Activated CD8-positive, alpha-beta T cell treated with anti-CD3 and anti-CD28 coated beads, Interleukin-2, amount 10 ng/mL, durations not matched to agents 7 days and 5 days (primary cell): ENCODE measurements at regions not wholly inside any gene's neighbourhood (a gene's known extent, or its start where the extent isn't known, plus 50 kb on each side); places are given as distances from the start of the nearest gene placed in this dataset.
A peak's percentile ranks its signal among the peaks of the same experiment; 100 is the strongest.
"Not testable (repeated sequence)": the region's sequence is repeated elsewhere in the genome, so short reads cannot be mapped to it uniquely, and the experiment has no call there.

Experiments used
- ATAC-seq: fragments of 150-1000 bp; cut with Tn5 transposase; one replicate; pipeline ENCODE4 v1.10.0; 2021; ENCODE audit warnings: moderate library complexity
- CTCF ChIA-PET: fragments of 350-600 bp; sonication (Branson Sonifier 250); formaldehyde crosslinking; loops from one replicate; lab custom pipeline; 2021; ENCODE audit warnings: antibody characterized with exemption; lab: Charles Lee
- POLR2A ChIA-PET: fragments of 350-600 bp; sonication (Branson Sonifier 250); formaldehyde crosslinking; loops from one replicate; lab custom pipeline; 2021; ENCODE audit warnings: antibody characterized with exemption; lab: Charles Lee
- DNase-seq: peaks from one replicate; pipeline ENCODE4 v3.0.0-alpha.2; 2020
- H3K27ac Mint-ChIP-seq: one replicate; pipeline ENCODE4 v1.8.0; 2021; ENCODE audit warnings: mild to moderate bottlenecking, mixed read lengths
- H3K27me3 Mint-ChIP-seq: one replicate; pipeline ENCODE4 v1.8.0; 2021; ENCODE audit warnings: low read depth, mixed read lengths
- H3K36me3 Mint-ChIP-seq: one replicate; pipeline ENCODE4 v1.8.0; 2021; ENCODE audit warnings: low read depth, mixed read lengths
- H3K4me1 Mint-ChIP-seq: one replicate; pipeline ENCODE4 v1.8.0; 2021; ENCODE audit warnings: low read depth, mixed read lengths
- H3K4me3 Mint-ChIP-seq: one replicate; pipeline ENCODE4 v1.8.0; 2021; ENCODE audit warnings: mild to moderate bottlenecking, mixed read lengths
- H3K9me3 Mint-ChIP-seq: one replicate; pipeline ENCODE4 v1.8.0; 2022; ENCODE audit warnings: mixed read lengths; ENCODE audit not compliant: insufficient read depth

DNA sequence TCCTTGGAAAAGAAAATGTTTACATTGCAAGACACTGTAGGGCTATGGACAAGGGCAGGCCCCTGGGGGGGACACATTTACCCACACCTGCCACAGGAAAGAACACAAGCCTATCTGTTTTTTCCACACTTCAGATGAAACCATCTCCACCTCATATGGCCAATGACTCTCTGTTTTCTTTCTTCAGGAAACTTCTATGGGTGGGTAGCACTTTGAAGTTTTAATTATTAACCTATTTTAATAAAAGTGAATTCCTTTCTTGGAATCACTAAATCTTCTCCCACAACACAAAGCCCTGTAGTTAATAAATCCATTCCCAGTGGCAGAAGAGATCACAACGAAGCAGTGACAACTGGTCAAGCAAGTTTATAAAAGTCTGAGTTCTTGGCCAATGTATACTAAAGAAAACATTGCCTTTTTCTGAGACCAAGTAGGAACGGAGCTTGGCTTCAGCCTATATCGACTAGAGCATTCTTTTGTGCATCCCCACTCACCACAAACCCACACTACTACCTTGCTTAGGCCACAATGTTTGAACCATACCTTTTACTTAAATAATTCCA is 125.1 kb upstream of the CARMIL1 start:
- POLR2A ChIA-PET: no interaction called here
- CTCF ChIA-PET: no interaction called here

GRCh38 chr6:25155211-25155610 is 124.0 kb upstream of the CARMIL1 start:
- ChIA-PET CTCF (no interaction called here), POLR2A (interaction anchor here (0.8 kb wide), 1 partner anchor 17 kb away, joined by 3 read pairs; no protein-coding TSS in a partner anchor)
- peaks cover 20% of the 10 kb centered on the region for H3K4me1 Mint-ChIP-seq
- ATAC-seq: no peak
- peaks cover 16% of the 10 kb centered on the region for H3K36me3 Mint-ChIP-seq
- H3K9me3 Mint-ChIP-seq: peaks cover 12% of the 10 kb centered on the region
- no peak overlapping the region for H3K27ac Mint-ChIP-seq
- no peak for DNase-seq
- no peaks in the 10 kb centered on the region for H3K27me3 Mint-ChIP-seq
- H3K4me3 Mint-ChIP-seq: no peak overlapping the region

More for the DNA sequence above, 125.1 kb upstream of the CARMIL1 start:
- ATAC-seq (no peak), DNase-seq (no peak)
- peaks cover 18% of the 10 kb centered on the region for H3K9me3 Mint-ChIP-seq
- H3K36me3 Mint-ChIP-seq: peaks cover 9% of the 10 kb centered on the region
- no peak overlapping the region for H3K27ac Mint-ChIP-seq
- no peaks in the 10 kb centered on the region for H3K27me3 Mint-ChIP-seq
- no peak overlapping the region for H3K4me3 Mint-ChIP-seq
- H3K4me1 Mint-ChIP-seq: peaks cover 20% of the 10 kb centered on the region

DNA sequence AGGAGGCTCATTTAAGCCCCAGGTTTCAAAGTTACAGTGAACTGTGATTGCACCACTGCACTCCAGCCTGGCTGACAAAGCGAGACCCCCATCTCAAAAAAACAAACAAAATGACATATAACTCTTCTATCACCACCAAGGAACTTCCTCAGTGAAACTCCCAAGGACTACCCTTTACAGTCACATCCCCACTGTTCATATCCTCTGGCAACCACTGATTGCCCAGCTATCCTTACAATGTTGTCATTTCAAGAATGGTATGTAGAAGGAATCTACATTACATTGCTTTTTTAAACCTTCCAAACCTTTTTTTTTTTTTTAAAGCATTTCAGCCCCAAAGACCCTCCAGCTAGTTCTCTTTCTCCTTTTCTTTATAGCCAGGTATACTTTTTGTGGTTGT is 123.1 kb upstream of the CARMIL1 start:
- ChIA-PET CTCF (interaction anchor here (0.5 to 2.0 kb wide), 5 partner anchors 10 to 77 kb away, joined by 3 to 8 read pairs (median 3); no protein-coding TSS in a partner anchor), POLR2A (interaction anchor here (2.3 kb wide), 1 partner anchor 18 kb away, joined by 8 read pairs; no protein-coding TSS in a partner anchor)
- H3K36me3 Mint-ChIP-seq: peaks cover 18% of the 10 kb centered on the region
- no peak overlapping the region for H3K4me3 Mint-ChIP-seq
- DNase-seq: no peak
- H3K27me3 Mint-ChIP-seq: no peaks in the 10 kb centered on the region
- ATAC-seq: no peak
- H3K9me3 Mint-ChIP-seq: peaks cover 12% of the 10 kb centered on the region
- peaks cover 20% of the 10 kb centered on the region for H3K4me1 Mint-ChIP-seq
- H3K27ac Mint-ChIP-seq: no peak overlapping the region

- Mint-ChIP-seq H3K4me1 (peaks cover 20% of the 10 kb centered on the region), H3K27ac (no peak overlapping the region), H3K4me3 (no peak overlapping the region), H3K9me3 (peaks cover 12% of the 10 kb centered on the region), H3K36me3 (peaks cover 21% of the 10 kb centered on the region), H3K27me3 (no peaks in the 10 kb centered on the region)
- POLR2A ChIA-PET: interaction anchor here (2.3 kb wide), 1 partner anchor 19 kb away, joined by 8 read pairs; no protein-coding TSS in a partner anchor
- ATAC-seq: no peak
- CTCF ChIA-PET: interaction anchor here (1.7 to 2.0 kb wide), 3 partner anchors 9 to 37 kb away, joined by 4 to 8 read pairs (median 4); no protein-coding TSS in a partner anchor
- no peak for DNase-seq
Observed at GRCh38 chr6:25157183-25157582, 122.0 kb upstream of the CARMIL1 start.

GRCh38 chr6:25157842-25158241 is 121.3 kb upstream of the CARMIL1 start:
- Mint-ChIP-seq H3K27ac (no peak overlapping the region), H3K36me3 (peaks cover 21% of the 10 kb centered on the region)

GRCh38 chr6:25160134-25160533 is 119.0 kb upstream of the CARMIL1 start:
- ATAC-seq, H3K27ac Mint-ChIP-seq, H3K4me3 Mint-ChIP-seq, H3K27me3 Mint-ChIP-seq, CTCF ChIA-PET, DNase-seq, POLR2A ChIA-PET: not testable (repeated sequence)
- peaks cover 17% of the 10 kb centered on the region for H3K4me1 Mint-ChIP-seq
- H3K9me3 Mint-ChIP-seq: peaks cover 16% of the 10 kb centered on the region
- peaks cover 29% of the 10 kb centered on the region for H3K36me3 Mint-ChIP-seq

More at GRCh38 chr6:25157842-25158241, 121.3 kb upstream of the CARMIL1 start:
- POLR2A ChIA-PET: interaction anchor here (2.3 kb wide), 1 partner anchor 20 kb away, joined by 8 read pairs; no protein-coding TSS in a partner anchor
- Mint-ChIP-seq H3K4me3 (no peak overlapping the region), H3K4me1 (peaks cover 20% of the 10 kb centered on the region), H3K27me3 (no peaks in the 10 kb centered on the region), H3K9me3 (peaks cover 12% of the 10 kb centered on the region)
- CTCF ChIA-PET: interaction anchor here (1.8 to 2.0 kb wide), 2 partner anchors 8 to 19 kb away, joined by 4 to 8 read pairs; no protein-coding TSS in a partner anchor
- DNase-seq: no peak
- ATAC-seq: no peak

DNA sequence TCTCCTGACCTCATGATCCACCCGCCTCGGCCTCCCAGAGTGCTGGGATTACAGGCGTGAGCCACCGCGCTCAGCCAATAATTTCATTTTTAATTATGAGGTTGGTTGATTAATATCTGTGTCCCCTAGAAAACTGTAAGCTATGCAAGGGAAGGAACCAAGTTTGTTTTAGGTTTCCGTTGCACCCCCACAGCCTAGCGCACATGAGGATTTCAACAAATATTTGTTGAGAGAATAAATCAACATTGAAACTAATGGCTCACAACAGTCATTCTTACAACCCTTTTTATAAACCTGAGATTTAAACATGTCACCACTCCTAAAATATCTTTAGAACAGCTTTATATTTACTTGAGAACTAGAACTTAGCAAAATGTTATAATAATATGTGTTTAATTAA is 114.0 kb upstream of the CARMIL1 start:
- ChIA-PET POLR2A (interaction anchor here (3.2 kb wide), 1 partner anchor 27 kb away, joined by 24 read pairs; no protein-coding TSS in a partner anchor), CTCF (interaction anchor here (0.8 to 2.0 kb wide), 6 partner anchors 9 to 27 kb away, joined by 3 to 10 read pairs (median 4); no protein-coding TSS in a partner anchor)
- H3K27ac Mint-ChIP-seq: no peak overlapping the region
- H3K4me3 Mint-ChIP-seq: no peak overlapping the region
- no peak for ATAC-seq
- DNase-seq: no peak
- H3K27me3 Mint-ChIP-seq: no peaks in the 10 kb centered on the region
- H3K9me3 Mint-ChIP-seq: peaks cover 4% of the 10 kb centered on the region
- peaks cover 33% of the 10 kb centered on the region for H3K4me1 Mint-ChIP-seq
- H3K36me3 Mint-ChIP-seq: peaks cover 14% of the 10 kb centered on the region

- Mint-ChIP-seq H3K36me3 (peaks cover 13% of the 10 kb centered on the region), H3K27me3 (no peaks in the 10 kb centered on the region), H3K4me1 (peaks cover 38% of the 10 kb centered on the region), H3K4me3 (peak overlapping the region; percentile 33), H3K27ac (no peak overlapping the region), H3K9me3 (peaks cover 4% of the 10 kb centered on the region)
- ChIA-PET POLR2A (interaction anchor here (0.6 to 3.2 kb wide), 2 partner anchors 12 to 27 kb away, joined by 3 to 24 read pairs; no protein-coding TSS in a partner anchor), CTCF (interaction anchor here (0.8 to 2.0 kb wide), 6 partner anchors 8 to 27 kb away, joined by 3 to 10 read pairs (median 4); no protein-coding TSS in a partner anchor)
- ATAC-seq: no peak
- DNase-seq: no peak
Observed at GRCh38 chr6:25165800-25166199, 113.4 kb upstream of the CARMIL1 start.

- DNase-seq (no peak), ATAC-seq (no peak)
- H3K27me3 Mint-ChIP-seq: no peaks in the 10 kb centered on the region
- peaks cover 46% of the 10 kb centered on the region for H3K4me1 Mint-ChIP-seq
- ChIA-PET POLR2A (interaction anchor here (1.2 to 3.2 kb wide), 2 partner anchors 29 to 31 kb away, joined by 4 to 24 read pairs; no protein-coding TSS in a partner anchor), CTCF (interaction anchor here (1.1 kb wide), 1 partner anchor 56 kb away, joined by 3 read pairs; no protein-coding TSS in a partner anchor)
- peaks cover 4% of the 10 kb centered on the region for H3K9me3 Mint-ChIP-seq
- no peak overlapping the region for H3K27ac Mint-ChIP-seq
- peaks cover 8% of the 10 kb centered on the region for H3K36me3 Mint-ChIP-seq
- H3K4me3 Mint-ChIP-seq: no peak overlapping the region
Observed at GRCh38 chr6:25166955-25167748, 112.0 kb upstream of the CARMIL1 start.

DNA sequence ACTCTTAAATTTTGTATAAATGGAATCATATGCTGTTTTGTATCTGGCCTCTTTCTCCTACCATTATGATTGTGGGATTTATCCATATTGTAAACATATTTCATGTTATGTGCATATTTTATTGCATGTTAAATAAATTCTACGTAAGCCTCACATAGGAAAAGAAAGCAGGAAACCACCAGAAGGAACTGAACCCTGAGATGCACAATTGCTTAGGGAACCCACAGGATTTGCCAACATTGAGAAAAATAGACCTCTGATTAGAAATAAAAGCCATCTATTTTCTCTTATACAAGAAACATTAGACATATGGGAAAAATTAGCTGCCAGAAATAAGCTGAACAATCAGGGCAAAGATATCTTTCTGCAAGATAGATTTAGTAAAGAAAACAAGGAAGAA is 111.2 kb upstream of the CARMIL1 start:
- CTCF ChIA-PET: no interaction called here
- peaks cover 8% of the 10 kb centered on the region for H3K36me3 Mint-ChIP-seq
- H3K27ac Mint-ChIP-seq: no peak overlapping the region
- H3K4me1 Mint-ChIP-seq: peaks cover 49% of the 10 kb centered on the region
- ATAC-seq (no peak), DNase-seq (no peak)
- POLR2A ChIA-PET: interaction anchor here (0.9 to 1.5 kb wide), 4 partner anchors 12 to 31 kb away, joined by 3 to 4 read pairs (median 3); no protein-coding TSS in a partner anchor
- H3K4me3 Mint-ChIP-seq: no peak overlapping the region
- H3K9me3 Mint-ChIP-seq: peaks cover 4% of the 10 kb centered on the region
- H3K27me3 Mint-ChIP-seq: no peaks in the 10 kb centered on the region

- CTCF ChIA-PET: no interaction called here
- ATAC-seq (no peak), DNase-seq (no peak)
- POLR2A ChIA-PET: interaction anchor here (0.9 to 1.5 kb wide), 3 partner anchors 11 to 31 kb away, joined by 3 read pairs; no protein-coding TSS in a partner anchor
- H3K4me3 Mint-ChIP-seq: no peak overlapping the region
- H3K36me3 Mint-ChIP-seq: peaks cover 4% of the 10 kb centered on the region
- no peaks in the 10 kb centered on the region for H3K27me3 Mint-ChIP-seq
- H3K27ac Mint-ChIP-seq: no peak overlapping the region
- H3K9me3 Mint-ChIP-seq: peaks cover 4% of the 10 kb centered on the region
- peaks cover 53% of the 10 kb centered on the region for H3K4me1 Mint-ChIP-seq
Observed at GRCh38 chr6:25168637-25169036, 110.5 kb upstream of the CARMIL1 start.
